ENCODE measurements at regions not wholly inside any gene's neighbourhood (a gene's known extent, or its start where the extent isn't known, plus 50 kb on each side); places are given as distances from the start of the nearest gene placed in this dataset.

GRCh38 chr1:30658014-30658336, 65.4 kb downstream of the MATN1 start:
- no peak for TF ChIP-seq CTCF (IDR thresholded peaks at IDR 0.05)
- TF ChIP-seq POLR2A (IDR thresholded peaks at IDR 0.05), result no peak
- TF ChIP-seq POLR2AphosphoS5 (IDR thresholded peaks at IDR 0.05), result no peak
